NOMO-1 (cell line): ENCODE measurements at regions not wholly inside any gene's neighbourhood (a gene's known extent, or its start where the extent isn't known, plus 50 kb on each side); places are given as distances from the start of the nearest gene placed in this dataset.
"Not testable (repeated sequence)": the region's sequence is repeated elsewhere in the genome, so short reads cannot be mapped to it uniquely, and the experiment has no call there.

Experiments
- DNase-seq, 2 experiments: peaks; one replicate each; lab custom pipeline; 2025; ENCODE audit not compliant: unreplicated experiment in 2 of 2; lab: John Stamatoyannopoulos, UW

DNA sequence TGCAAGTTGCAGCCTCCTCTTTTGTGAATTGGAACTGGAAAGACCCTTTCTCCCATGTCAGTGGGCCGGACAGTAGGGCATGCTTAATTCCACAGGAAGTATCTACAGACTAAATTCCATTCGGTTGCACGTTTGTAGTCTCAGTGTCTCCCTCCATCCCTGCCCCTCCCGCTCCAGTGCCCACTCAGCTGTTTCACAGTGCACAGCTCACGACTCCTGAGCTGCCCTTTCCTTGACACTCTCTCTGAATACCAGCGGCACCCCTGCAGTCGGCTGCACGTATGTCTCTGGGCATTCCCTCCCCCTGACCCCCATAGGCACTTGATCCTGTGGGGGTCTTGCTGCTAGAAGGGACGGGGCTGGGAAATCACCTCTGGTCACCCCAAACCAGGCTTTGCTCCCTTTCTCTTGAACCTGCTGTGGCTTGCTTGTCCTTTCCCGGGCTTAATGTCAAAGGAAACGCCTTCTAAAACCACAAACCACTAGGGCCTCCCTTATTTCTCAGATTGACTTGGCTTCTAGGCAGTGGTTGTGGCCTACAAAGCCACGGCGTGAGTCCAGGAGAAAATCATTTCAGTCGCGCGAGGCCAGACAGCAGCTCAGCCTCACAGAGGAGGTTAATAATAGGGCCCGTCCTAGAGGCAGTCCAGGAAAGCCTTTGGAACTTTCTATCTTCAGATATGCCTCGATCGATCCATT, 365.3 kb upstream of the PROX1 start:
- DNase-seq, result peak; percentile 50 to 53

- peak; percentile 28 to 53 for DNase-seq
These were observed 364.6 kb upstream of the PROX1 start for GRCh38 chr1:213623064-213623581.

DNA sequence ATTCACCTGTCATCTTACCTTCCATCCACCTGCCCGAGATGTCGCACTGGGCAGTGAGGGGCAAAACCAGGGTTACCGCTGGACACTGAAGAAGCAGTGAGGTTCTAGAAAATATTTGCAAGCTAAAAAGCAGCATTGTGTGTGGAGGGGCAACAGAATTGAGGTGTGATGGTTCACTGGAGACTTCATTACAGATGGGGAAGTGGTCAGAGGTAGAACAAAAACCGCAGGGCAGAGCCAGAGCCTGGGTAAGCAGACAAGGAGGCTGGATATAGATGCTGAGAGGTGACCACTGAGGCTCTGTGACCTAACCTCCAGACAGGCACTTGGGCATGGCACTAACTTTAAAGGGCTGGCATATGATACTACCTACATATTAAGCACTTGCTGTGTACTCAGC, 363.9 kb upstream of the PROX1 start:
- DNase-seq, result peak in 1 of 2 experiments; percentile 18

- not testable (repeated sequence) for DNase-seq
These were observed 351.0 kb upstream of the PROX1 start for GRCh38 chr1:213636778-213637177.

DNA sequence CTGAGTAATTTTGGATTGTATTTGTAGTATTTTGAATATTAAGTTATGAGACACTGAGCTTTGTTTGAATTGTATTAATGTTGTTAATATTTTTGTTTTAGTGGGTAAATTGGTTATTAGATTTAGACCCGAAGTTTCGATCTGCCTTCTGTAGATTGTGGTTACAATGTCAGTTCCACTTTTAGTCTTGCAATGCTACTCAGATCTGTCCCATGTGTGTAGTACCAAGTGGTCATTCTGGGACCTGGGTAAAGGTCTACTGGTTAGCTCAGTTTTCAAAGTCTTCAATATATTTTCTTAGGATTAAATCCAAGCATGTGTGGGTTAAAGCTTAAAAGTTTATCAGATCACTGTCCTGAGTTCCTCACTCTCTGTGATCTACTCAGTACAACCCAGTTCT, 346.5 kb upstream of the PROX1 start:
- DNase-seq, result no peak

- no peak for DNase-seq
These were observed 344.4 kb upstream of the PROX1 start for GRCh38 chr1:213643360-213643759.

GRCh38 chr1:213647864-213648650, 339.7 kb upstream of the PROX1 start:
- DNase-seq, result no peak

DNA sequence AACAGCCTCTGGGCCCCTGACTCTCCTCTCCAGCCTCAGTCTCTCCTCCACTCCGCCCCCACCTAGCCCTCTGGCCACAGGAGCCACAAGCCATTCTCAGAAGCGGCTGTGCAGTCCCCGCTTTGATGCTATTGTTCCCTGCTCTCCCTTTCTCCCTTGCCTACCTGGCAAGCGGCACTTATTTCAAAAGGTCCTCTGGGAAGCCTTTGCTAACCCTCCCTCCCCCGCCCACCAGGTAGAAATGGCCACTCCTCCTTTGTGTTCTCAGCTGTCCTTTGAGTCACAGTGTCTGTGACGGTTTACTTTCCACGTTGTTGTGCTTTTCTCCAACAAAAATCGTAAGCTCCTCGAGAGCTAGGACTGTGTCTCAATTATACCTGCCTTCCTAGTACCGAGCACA, 338.4 kb upstream of the PROX1 start:
- DNase-seq, result no peak

GRCh38 chr1:213650603-213651002, 337.2 kb upstream of the PROX1 start:
- no peak for DNase-seq

DNA sequence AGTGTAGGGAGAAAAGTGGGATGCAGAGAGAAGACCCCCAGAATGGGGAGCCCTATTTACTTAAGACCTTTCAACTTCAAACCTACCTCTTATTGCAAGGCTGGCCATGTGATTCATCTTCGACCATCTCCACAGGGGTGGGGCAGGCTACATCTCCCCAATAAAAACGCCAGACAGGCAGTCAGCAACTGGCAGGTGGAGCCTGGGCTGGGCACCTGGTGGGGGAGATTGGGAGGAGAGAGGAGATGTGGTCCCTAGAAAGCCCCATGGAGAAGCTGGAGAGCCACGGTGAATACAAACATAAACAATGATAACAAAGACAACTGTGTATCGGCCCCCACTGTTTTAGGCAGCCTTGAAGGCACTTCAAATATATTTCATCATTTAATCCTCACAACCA, 336.7 kb upstream of the PROX1 start:
- no peak for DNase-seq

DNA sequence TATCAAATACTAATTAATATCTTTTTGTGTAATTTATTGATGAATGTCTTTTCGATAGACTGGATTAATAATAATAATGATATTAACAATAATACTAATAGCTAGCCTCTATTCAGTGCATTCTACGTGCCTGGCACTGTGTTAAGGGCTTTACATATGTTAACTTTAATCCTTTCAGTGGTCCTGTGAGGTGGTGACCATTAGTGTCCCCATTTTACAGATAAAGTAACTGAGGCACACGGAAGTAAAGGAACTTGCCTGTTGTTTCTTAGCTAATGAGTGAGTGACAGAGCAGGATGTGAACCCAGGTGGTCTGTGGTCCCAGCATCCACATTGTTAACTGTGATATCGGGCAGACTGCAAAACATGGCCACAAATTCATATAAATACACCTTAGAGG, 335.7 kb upstream of the PROX1 start:
- DNase-seq, result no peak

DNA sequence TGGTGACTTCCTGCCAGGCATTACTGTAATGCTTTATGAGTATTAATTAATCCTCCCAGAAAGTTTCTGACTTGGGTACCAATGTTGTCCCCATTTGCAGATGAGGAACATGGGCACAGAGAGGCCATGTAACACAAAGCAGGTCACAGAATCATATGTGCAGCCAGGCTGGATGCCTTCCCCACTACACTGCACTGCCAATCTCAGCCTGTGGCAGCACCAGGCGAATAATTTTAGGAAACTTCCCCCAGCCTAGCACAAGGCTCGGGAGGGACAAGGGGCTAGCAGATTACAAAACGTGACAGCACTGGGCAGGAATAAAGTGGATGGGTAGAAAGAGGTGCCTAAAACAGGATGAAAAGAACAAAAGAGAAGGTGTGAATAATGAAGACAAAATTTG, 331.7 kb upstream of the PROX1 start:
- no peak for DNase-seq

- no peak for DNase-seq
These were observed 331.3 kb upstream of the PROX1 start for GRCh38 chr1:213656503-213656902.

GRCh38 chr1:213657013-213657412, 330.8 kb upstream of the PROX1 start:
- DNase-seq, result no peak

DNA sequence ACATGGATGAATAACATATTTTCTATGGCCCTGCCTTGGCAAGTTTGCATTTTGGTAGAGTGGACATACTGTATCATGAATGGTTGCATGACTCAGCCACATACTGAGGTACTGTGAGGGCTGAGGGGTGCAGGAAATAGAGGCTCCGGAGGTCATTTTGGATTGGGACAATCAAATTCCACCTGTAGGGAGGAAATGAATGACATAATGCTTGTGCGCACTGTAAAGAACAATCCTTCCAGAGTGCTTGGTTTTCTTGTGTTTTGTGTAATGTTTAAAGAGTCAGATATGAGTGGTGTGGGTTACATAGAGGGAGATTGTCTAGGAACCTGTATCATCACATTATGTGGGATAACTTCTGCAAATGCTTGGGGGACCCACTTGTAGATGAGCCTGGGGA, 329.9 kb upstream of the PROX1 start:
- DNase-seq, result no peak

GRCh38 chr1:213658457-213658856, 329.3 kb upstream of the PROX1 start:
- DNase-seq, result no peak

- no peak for DNase-seq
These were observed 327.9 kb upstream of the PROX1 start for GRCh38 chr1:213659580-213660547.

DNA sequence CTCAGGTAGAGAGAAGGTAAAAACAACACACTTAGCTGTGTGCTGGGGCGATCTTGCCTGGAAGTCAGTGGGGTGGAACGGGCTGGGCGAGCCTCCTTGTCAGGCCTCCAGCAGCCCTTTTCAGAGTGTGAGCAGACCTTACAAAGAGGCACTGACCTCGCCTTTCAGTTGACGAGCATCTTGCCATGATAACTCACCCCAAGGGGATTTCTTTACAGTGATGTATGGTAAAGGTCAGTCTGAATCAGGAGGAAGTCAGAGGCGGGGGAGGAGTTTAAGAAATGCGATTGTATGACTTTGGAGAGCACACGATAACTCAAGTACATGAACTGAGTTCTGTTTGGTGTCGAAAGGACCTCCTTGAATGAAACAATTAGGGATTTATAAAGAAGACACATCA, 326.5 kb upstream of the PROX1 start:
- no peak for DNase-seq

DNA sequence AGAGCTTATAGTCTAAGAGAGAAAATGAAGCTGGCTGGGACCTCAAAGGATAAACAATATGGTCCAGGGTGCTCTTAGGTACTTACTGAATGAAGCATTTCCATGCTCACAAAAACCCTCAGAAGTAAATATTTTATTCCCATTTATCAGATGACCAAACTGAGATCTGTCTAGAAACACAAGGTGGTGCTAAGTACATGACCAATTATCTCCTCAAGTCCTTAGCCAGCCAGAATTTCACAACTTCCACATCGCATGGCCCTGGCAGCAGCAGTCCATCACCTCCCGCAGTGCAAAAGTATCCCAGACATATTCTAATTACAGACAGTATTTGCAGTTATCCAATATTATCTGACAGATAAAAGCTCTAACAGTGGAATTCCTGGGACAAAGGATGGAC, 321.7 kb upstream of the PROX1 start:
- DNase-seq, result peak; percentile 17 to 23

DNA sequence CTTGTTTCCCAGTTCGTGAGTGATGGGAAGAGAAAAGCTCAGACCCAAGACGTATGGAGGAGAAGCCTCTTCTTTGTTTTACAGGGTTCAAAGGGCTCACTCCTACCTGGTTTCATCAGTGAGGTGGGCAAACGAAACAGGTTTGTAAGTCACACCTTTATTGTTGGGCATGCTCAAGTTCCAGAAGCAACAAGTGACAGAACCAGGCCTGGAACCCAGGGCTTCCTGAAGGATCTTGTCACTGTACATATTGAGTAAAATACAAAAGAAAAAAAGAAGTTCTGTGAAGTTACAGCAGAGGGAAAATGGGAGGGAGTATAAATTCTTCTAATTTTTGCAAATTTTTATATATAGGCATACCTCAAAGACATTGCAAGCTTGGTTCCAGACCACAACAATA, 320.9 kb upstream of the PROX1 start:
- no peak for DNase-seq

DNA sequence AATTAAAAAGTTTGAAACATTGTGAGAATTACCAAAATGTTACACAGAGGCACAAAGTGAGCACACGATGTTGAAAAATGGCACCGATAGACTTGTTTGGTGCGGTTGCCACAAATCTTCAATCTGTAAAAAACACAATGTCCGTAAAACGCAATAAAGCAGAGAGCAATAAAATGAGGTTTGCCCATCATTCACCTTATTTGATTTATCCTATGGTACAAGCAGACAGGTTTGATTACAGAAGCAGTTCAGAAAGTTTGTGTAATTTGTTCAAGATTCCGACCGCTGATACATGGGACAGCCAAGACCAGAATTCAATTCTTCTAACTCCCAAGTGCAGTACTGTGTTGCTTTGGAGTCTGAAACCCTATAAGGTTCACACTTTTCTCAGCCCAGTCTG, 318.3 kb upstream of the PROX1 start:
- no peak for DNase-seq
